HCT116 (cell line): ENCODE measurements at regions not wholly inside any gene's neighbourhood (a gene's known extent, or its start where the extent isn't known, plus 50 kb on each side); places are given as distances from the start of the nearest gene placed in this dataset.

Experiments used
- ATAC-seq: fragments of 200-7000 bp; cut with Tn5 transposase; 2 replicates; pipeline ENCODE4 v1.9.1; 2020; ENCODE audit warnings: mild to moderate bottlenecking, moderate library complexity
- BruUV-seq: library from RNA; stranded (reverse); fragments of 400-500 nt; replicated peaks from 2 replicates; lab custom pipeline; 2021; lab: Mats Ljungman, UMichigan
- CTCF ChIA-PET: fragments of 300-600 bp; sonication (Branson Sonifier 250); formaldehyde crosslinking; loops from one replicate; lab custom pipeline; 2021; ENCODE audit warnings: antibody characterized with exemption; lab: Charles Lee
- POLR2A ChIA-PET: fragments of 300-600, 350-600 bp; sonication (Branson Sonifier 250); formaldehyde crosslinking; loops from one replicate; lab custom pipeline; 2021; ENCODE audit warnings: antibody characterized with exemption; lab: Charles Lee
- RAD21 ChIA-PET, 2 experiments: fragments of 300-600 bp; sonication (Branson Sonifier 250); formaldehyde crosslinking; loops; one replicate each; lab custom pipeline; 2023; ENCODE audit warnings: low total read pairs in 2 of 2; ENCODE audit not compliant: uncharacterized antibody in 2 of 2, unreplicated experiment in 2 of 2, low non-redundant PET in 1 of 2; lab: Charles Lee
- DNase-seq: peaks from one replicate; pipeline ENCODE4 v3.0.0-alpha.2; 2010; ENCODE audit warnings: low read depth, low spot score
- H2AFZ ChIP-seq: fragments of 200-600 bp; shearing (Covaris generic), sonication (generic); 2 replicates; pipeline ENCODE4 v1.6.1; 2017; ENCODE audit warnings: low read depth, mixed run types, mixed read lengths, antibody characterized with exemption, low read length; ENCODE audit not compliant: poor library complexity, severe bottlenecking
- H3K27ac ChIP-seq: 2 replicates; pipeline ENCODE4 v1.5.1; 2012; ENCODE audit warnings: low read depth, low read length
- H3K27me3 ChIP-seq: fragments of 200-600 bp; sonication (generic); 2 replicates; pipeline ENCODE4 v1.6.1; 2016; ENCODE audit warnings: mixed run types, low read length, mixed read lengths; ENCODE audit not compliant: insufficient read depth
- H3K36me3 ChIP-seq, 2 experiments: fragments of 200-500 bp in 1 of 2; fragments of 200-600 bp in 1 of 2; sonication (Bioruptor generic) in 1 of 2; sonication (generic) in 1 of 2; 2 replicates each; pipeline versions ENCODE4 v1.5.1 to v1.6.1; 2014 to 2016; ENCODE audit warnings: low read length in 2 of 2, inconsistent platforms in 1 of 2, mixed read lengths in 1 of 2, mixed run types in 1 of 2; ENCODE audit not compliant: insufficient read depth in 2 of 2, control insufficient read depth in 1 of 2
- H3K4me1 ChIP-seq, 2 experiments: fragments of 200-600 bp in 1 of 2; sonication (generic) in 1 of 2; 2 replicates each; pipeline versions ENCODE4 v1.5.1 to v1.6.1; 2012 to 2017; ENCODE audit warnings: low read length in 2 of 2, inconsistent platforms in 1 of 2, mild to moderate bottlenecking in 1 of 2, mixed read lengths in 1 of 2, mixed run types in 1 of 2, moderate library complexity in 1 of 2; ENCODE audit not compliant: insufficient read depth in 2 of 2, control insufficient read depth in 1 of 2
- H3K4me2 ChIP-seq: fragments of 200-600 bp; sonication (generic); 2 replicates; pipeline ENCODE4 v1.6.1; 2017; ENCODE audit warnings: mixed run types, low read length, mixed read lengths
- H3K4me3 ChIP-seq, 2 experiments: fragments of 200-600 bp in 1 of 2; sonication (generic) in 1 of 2; replicated peaks in 1 of 2; 2 replicates each; pipeline ENCODE4 v1.5.1; 2011 to 2016; ENCODE audit warnings: low read length in 2 of 2, control low read depth in 1 of 2, low read depth in 1 of 2, mild to moderate bottlenecking in 1 of 2, mixed read lengths in 1 of 2, mixed run types in 1 of 2
- H3K79me2 ChIP-seq: fragments of 200-600 bp; sonication (generic); 2 replicates; pipeline ENCODE4 v1.6.1; 2017; ENCODE audit warnings: mild to moderate bottlenecking, mixed run types, low read length, moderate library complexity, mixed read lengths; ENCODE audit not compliant: insufficient read depth
- H3K9ac ChIP-seq: fragments of 200-600 bp; sonication (generic); 2 replicates; pipeline ENCODE4 v1.6.1; 2016; ENCODE audit warnings: low read length, mixed read lengths
- H3K9me2 ChIP-seq: fragments of 200-600 bp; sonication (generic), shearing (Covaris generic); 2 replicates; pipeline ENCODE4 v1.6.1; 2017; ENCODE audit warnings: mixed run types, mild to moderate bottlenecking, moderate library complexity; ENCODE audit not compliant: insufficient read depth
- H3K9me3 ChIP-seq, 2 experiments: fragments of 200-500 bp in 1 of 2; fragments of 200-600 bp in 1 of 2; sonication (Bioruptor generic) in 1 of 2; sonication (generic) in 1 of 2; 2 replicates each; pipeline ENCODE4 v1.6.1; 2014 to 2017; ENCODE audit warnings: low read length in 2 of 2, mixed read lengths in 2 of 2, inconsistent platforms in 1 of 2, low read depth in 1 of 2, mild to moderate bottlenecking in 1 of 2, mixed run types in 1 of 2, moderate library complexity in 1 of 2; ENCODE audit not compliant: control insufficient read depth in 1 of 2, insufficient read depth in 1 of 2
- H4K20me1 ChIP-seq: fragments of 200-600 bp; sonication (generic), shearing (Covaris generic); 2 replicates; pipeline ENCODE4 v1.6.1; 2017; ENCODE audit warnings: mixed run types, mild to moderate bottlenecking, moderate library complexity; ENCODE audit not compliant: insufficient read depth
- ATF3 ChIP-seq: IDR thresholded peaks from 2 replicates; pipeline ENCODE4 v1.6.1; 2012
- CBX3 ChIP-seq: IDR thresholded peaks from 2 replicates; pipeline ENCODE4 v1.6.1; 2012; ENCODE audit warnings: low read depth
- CTCF ChIP-seq, 3 experiments: fragments of 200-600 bp in 1 of 3; sonication (generic) in 1 of 3; IDR thresholded peaks in 2 of 3; conservative IDR thresholded peaks in 1 of 3; 2 replicates each; pipeline ENCODE4 v1.5.1; 2012 to 2017; ENCODE audit warnings: low read depth in 2 of 3, low read length in 2 of 3, antibody characterized with exemption in 1 of 3, borderline replicate concordance in 1 of 3, control low read depth in 1 of 3, mild to moderate bottlenecking in 1 of 3, mixed read lengths in 1 of 3, mixed run types in 1 of 3, moderate library complexity in 1 of 3; ENCODE audit not compliant: insufficient read depth in 1 of 3
- EGR1 ChIP-seq: IDR thresholded peaks from 2 replicates; pipeline ENCODE4 v1.6.1; 2012; ENCODE audit warnings: low read depth
- ELF1 ChIP-seq: IDR thresholded peaks from 2 replicates; pipeline ENCODE4 v1.6.1; 2012; ENCODE audit warnings: low read depth, borderline replicate concordance
- EZH2phosphoT487 ChIP-seq: fragments of 200-600 bp; IDR thresholded peaks from 2 replicates; pipeline ENCODE4 v1.6.1; 2018; ENCODE audit warnings: antibody characterized with exemption, borderline replicate concordance
- FOSL1 ChIP-seq: IDR thresholded peaks from 2 replicates; pipeline ENCODE4 v1.6.1; 2012; ENCODE audit warnings: low read depth
- MAX ChIP-seq: IDR thresholded peaks from 2 replicates; pipeline ENCODE4 v1.6.1; 2012
- POLR2A ChIP-seq: IDR thresholded peaks from 2 replicates; pipeline ENCODE4 v1.7.0; 2011; ENCODE audit warnings: borderline replicate concordance; ENCODE audit not compliant: insufficient read depth, insufficient read length; ENCODE audit errors: extremely low read depth
- POLR2AphosphoS5 ChIP-seq: IDR thresholded peaks from 2 replicates; pipeline ENCODE4 v1.6.1; 2011; ENCODE audit warnings: mild to moderate bottlenecking, low read depth, low read length, moderate library complexity
- RAD21 ChIP-seq: IDR thresholded peaks from 2 replicates; pipeline ENCODE4 v1.6.1; 2012; ENCODE audit warnings: low read depth, mild to moderate bottlenecking
- REST ChIP-seq: IDR thresholded peaks from 2 replicates; pipeline ENCODE4 v1.6.1; 2012; ENCODE audit warnings: low read depth
- YY1 ChIP-seq: IDR thresholded peaks from 2 replicates; pipeline ENCODE4 v1.6.1; 2011; ENCODE audit warnings: low read length, low read depth, moderate library complexity, mild to moderate bottlenecking; ENCODE audit not compliant: insufficient replicate concordance; ENCODE audit errors: extremely low read depth
- ZBTB33 ChIP-seq: IDR thresholded peaks from 2 replicates; pipeline ENCODE4 v1.6.1; 2011; ENCODE audit warnings: mild to moderate bottlenecking, low read length, moderate library complexity; ENCODE audit not compliant: insufficient replicate concordance; ENCODE audit errors: extremely low read depth
- ZFX ChIP-seq: fragments of 450-650 bp; IDR thresholded peaks from 2 replicates; pipeline ENCODE4 v1.6.1; 2017
- ZNF274 ChIP-seq: fragments of 200-500 bp; sonication (Bioruptor generic); IDR thresholded peaks from 2 replicates; pipeline ENCODE4 v1.6.1; 2014; ENCODE audit warnings: mild to moderate bottlenecking, low read depth, low read length, inconsistent platforms
- intact Hi-C: fragments of 100-400 bp; cut with micrococcal nuclease; formaldehyde crosslinking; loops from 2 replicates; pipeline ENCODE4 v1.10.0; 2022

- H2AFZ ChIP-seq, result no peak overlapping the region
- ATAC-seq (no peak), DNase-seq (no peak)
- no peaks in the 10 kb centered on the region for H3K9me3 ChIP-seq
- ChIA-PET POLR2A (no interaction called here), CTCF (no interaction called here), RAD21 (no interaction called here)
- H3K9ac ChIP-seq, result no peak overlapping the region
- no peaks in the 10 kb centered on the region for H3K36me3 ChIP-seq
- H3K27ac ChIP-seq, result no peak overlapping the region
- no peaks in the 10 kb centered on the region for H3K27me3 ChIP-seq
- H3K79me2 ChIP-seq, result no peaks in the 10 kb centered on the region
- H4K20me1 ChIP-seq, result no peaks in the 10 kb centered on the region
- H3K9me2 ChIP-seq, result no peaks in the 10 kb centered on the region
- no peak for TF ChIP-seq MAX
- no peak for TF ChIP-seq ZFX
- no peak for TF ChIP-seq REST
- no peak for TF ChIP-seq EGR1
- no peak for TF ChIP-seq RAD21
- no peak for TF ChIP-seq POLR2A
- TF ChIP-seq ZNF274, result no peak
- no peak for TF ChIP-seq CTCF (IDR thresholded peaks at IDR 0.05 in 2 of 3, conservative IDR thresholded peaks at IDR 0.05 in 1 of 3; ENCODE audit: borderline replicate concordance in 1 of 3, insufficient read depth in 1 of 3, low read depth in 2 of 3, low read length in 2 of 3)
- no peak for TF ChIP-seq ATF3
- no peak for TF ChIP-seq YY1
- no peak for TF ChIP-seq POLR2AphosphoS5
- no peak for TF ChIP-seq ZBTB33
- no peak for TF ChIP-seq EZH2phosphoT487
- no peak for TF ChIP-seq FOSL1
- no peak for TF ChIP-seq ELF1
- TF ChIP-seq CBX3, result no peak
- H3K4me1 ChIP-seq, result no peaks in the 10 kb centered on the region
- BruUV-seq, result no TSS peak
- no peak overlapping the region for H3K4me2 ChIP-seq
- no peak overlapping the region for H3K4me3 ChIP-seq
- intact Hi-C loops, result no loop called here
Observed at GRCh38 chr3:190734490-190734889, 128.0 kb downstream of the GMNC start.
